Stomach (tissue), 4 donors: ENCODE measurements at regions not wholly inside any gene's neighbourhood (a gene's known extent, or its start where the extent isn't known, plus 50 kb on each side); places are given as distances from the start of the nearest gene placed in this dataset.

Source experiments
- CTCF ChIP-seq, 7 experiments: fragments of 450-650 bp in 4 of 7; fragments of 200-600 bp in 3 of 7; sonication (generic) in 3 of 7; IDR thresholded peaks; one replicate each; pipeline ENCODE4 v1.5.1; 2016 to 2019; ENCODE audit warnings: antibody characterized with exemption in 7 of 7, control low read depth in 2 of 7, mild to moderate bottlenecking in 1 of 7
- EP300 ChIP-seq: sonication (generic); formaldehyde crosslinking; IDR thresholded peaks from one replicate; pipeline ENCODE4 v1.6.1; 2017; ENCODE audit warnings: antibody characterized with exemption
- POLR2A ChIP-seq, 4 donors: fragments of 450-650 bp; IDR thresholded peaks; one replicate each; pipeline ENCODE4 v1.6.1; 2016; ENCODE audit warnings: antibody characterized with exemption in 4 of 4, control low read depth in 2 of 4, mild to moderate bottlenecking in 1 of 4, moderate library complexity in 1 of 4
- POLR2AphosphoS5 ChIP-seq, 3 donors: sonication (generic); formaldehyde crosslinking; IDR thresholded peaks; one replicate each; pipeline ENCODE4 v1.6.1; 2016; ENCODE audit warnings: antibody characterized with exemption in 3 of 3

GRCh38 chr13:94947965-94948371, 235.6 kb upstream of the SOX21 start:
- TF ChIP-seq CTCF (IDR thresholded peaks at IDR 0.05) (no peak), POLR2AphosphoS5 (IDR thresholded peaks at IDR 0.05) (no peak), POLR2A (IDR thresholded peaks at IDR 0.05) (no peak), EP300 (no peak)
